GM21737 (cell line): ENCODE measurements at regions not wholly inside any gene's neighbourhood (a gene's known extent, or its start where the extent isn't known, plus 50 kb on each side); places are given as distances from the start of the nearest gene placed in this dataset.
"Not testable (repeated sequence)": the region's sequence is repeated elsewhere in the genome, so short reads cannot be mapped to it uniquely, and the experiment has no call there.

Experiments
- ATAC-seq: cut with Tn5 transposase; IDR thresholded peaks from one replicate; pipeline ENCODE4 v1.9.1; 2021; ENCODE audit warnings: mild to moderate bottlenecking, moderate library complexity; ENCODE audit not compliant: unreplicated experiment

GRCh38 chr15:84534561-84535235, 66.1 kb upstream of the ZSCAN2 start:
- not testable (repeated sequence) for ATAC-seq

DNA sequence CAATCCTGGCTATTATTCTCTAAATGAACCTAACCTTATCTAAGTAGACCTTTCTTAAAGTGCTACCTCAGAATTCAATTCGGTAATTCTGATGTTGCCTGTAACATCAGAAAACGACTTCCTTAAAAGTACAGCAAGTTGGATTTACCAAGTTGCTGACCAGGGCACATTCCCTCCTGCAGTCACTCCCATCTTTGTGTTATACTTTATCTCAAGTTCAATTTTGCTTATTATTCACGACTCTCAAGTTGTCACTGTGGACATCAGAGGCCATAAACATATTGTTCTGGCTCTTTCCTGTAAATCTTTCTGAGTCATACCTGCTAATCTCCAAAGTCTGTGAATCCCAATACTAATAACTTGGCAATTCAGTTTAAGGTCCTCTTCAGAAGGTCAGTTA, 64.6 kb upstream of the ZSCAN2 start:
- ATAC-seq, result not testable (repeated sequence)

DNA sequence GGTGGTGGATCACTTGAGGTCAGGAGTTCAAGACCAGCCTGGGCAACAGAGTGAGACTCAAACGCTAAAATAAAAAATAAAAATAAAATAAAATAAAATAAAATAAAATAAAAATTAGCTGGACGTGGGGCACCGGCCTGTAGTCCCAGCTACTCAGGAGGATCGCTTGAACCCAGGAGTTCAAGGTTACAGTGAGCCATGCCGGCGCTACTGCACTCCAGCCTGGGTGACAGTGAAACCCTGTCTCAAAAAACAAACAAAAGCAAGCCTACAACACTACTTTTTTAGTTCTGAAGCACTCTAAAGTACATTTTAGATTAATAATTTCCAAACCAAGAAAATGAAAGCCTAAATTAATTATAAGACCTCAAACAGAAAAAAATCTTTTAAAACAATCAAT, 56.2 kb upstream of the ZSCAN2 start:
- not testable (repeated sequence) for ATAC-seq

DNA sequence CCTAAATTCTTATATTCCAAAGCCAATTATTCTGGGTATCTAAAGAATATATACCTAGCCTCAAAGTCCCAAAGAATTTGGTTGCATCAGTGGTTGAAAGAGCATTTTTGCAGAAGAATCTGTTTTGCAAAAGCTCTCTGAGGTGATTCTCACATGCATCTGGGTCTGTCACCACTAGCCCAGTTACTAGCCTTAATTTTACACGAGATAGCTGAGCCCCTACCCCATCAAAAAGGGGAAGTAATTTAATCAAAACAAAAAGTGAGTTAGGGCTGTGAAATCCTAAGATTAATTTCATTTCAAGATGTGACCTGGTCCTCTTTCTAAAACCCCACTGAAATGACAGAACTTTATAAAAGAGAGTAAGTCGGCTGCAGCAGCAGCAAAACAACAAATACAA, 53.7 kb upstream of the ZSCAN2 start:
- ATAC-seq, result not testable (repeated sequence)

DNA sequence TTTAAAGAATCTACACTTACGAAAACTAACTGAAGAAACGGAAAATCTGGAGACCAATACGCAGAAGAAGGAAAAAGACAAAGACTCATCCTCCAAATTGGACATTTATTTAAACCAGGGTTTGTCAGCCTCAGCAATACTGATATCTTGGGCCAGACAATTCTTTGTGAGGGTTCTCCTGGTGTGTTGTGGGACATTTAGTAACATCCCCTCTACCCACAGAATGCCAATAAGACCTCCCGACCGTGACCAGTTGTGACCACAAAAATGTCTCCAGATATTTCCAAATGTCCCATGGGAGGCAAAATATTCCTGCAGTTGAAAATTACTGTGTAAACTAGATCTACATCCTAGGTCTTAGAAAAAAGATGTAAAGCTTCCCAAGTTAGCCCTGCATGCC, 50.3 kb upstream of the ZSCAN2 start:
- not testable (repeated sequence) for ATAC-seq
